ENCODE measurements at regions not wholly inside any gene's neighbourhood (a gene's known extent, or its start where the extent isn't known, plus 50 kb on each side); places are given as distances from the start of the nearest gene placed in this dataset.

DNA sequence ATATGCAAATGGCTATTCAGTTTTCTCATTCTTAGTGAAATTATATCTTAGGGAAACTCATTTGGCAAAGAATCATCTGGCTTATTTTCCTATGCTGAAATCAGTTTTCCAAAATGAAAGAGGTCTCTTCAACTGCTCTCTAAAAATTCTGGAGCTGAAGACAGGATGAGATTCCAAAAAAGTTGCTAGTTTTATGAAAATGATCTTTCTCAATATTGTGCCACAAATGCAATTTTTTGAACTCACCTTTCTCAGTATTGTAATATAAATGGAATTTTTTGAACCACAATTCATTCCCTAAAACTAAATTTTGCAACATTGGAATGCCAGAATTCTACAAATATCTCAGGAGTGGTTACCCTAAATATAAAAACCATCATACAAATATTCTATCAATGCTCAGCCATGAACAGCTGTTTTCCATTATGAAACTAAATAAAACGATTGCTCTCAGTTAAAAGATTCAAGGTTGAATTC, 147.7 kb upstream of the PKDCC start:
- ChIA-PET CTCF (interaction anchor here (0.9 to 7.8 kb wide), 2 partner anchors 31 to 186 kb away, joined by 3 to 42 read pairs; no protein-coding TSS in a partner anchor), POLR2A (no interaction called here)
- no peaks in the 10 kb centered on the region; the same call in 2 of the 3 replicates for H3K9me3 ChIP-seq
- no peak overlapping the region for H3K27ac ChIP-seq
- no peak overlapping the region for H3K4me2 ChIP-seq
- H3K4me3 ChIP-seq: no peak overlapping the region
- WGBS (ENCODE audit: missing lambda C conversion rate): 38% methylated on average over 1 of the region's 1 CpG
- no peak for ATAC-seq
- FAIRE-seq: peak; percentile 28
- TF ChIP-seq, protein P1, sequence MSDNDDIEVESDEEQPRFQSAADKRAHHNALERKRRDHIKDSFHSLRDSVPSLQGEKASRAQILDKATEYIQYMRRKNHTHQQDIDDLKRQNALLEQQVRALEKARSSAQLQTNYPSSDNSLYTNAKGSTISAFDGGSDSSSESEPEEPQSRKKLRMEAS (IDR thresholded peaks at IDR 0.05): no peak
- TF ChIP-seq, protein P2, sequence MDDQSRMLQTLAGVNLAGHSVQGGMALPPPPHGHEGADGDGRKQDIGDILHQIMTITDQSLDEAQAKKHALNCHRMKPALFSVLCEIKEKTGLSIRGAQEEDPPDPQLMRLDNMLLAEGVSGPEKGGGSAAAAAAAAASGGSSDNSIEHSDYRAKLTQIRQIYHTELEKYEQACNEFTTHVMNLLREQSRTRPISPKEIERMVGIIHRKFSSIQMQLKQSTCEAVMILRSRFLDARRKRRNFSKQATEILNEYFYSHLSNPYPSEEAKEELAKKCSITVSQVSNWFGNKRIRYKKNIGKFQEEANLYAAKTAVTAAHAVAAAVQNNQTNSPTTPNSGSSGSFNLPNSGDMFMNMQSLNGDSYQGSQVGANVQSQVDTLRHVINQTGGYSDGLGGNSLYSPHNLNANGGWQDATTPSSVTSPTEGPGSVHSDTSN (IDR thresholded peaks at IDR 0.05): no peak
- TF ChIP-seq HDAC2 (IDR thresholded peaks at IDR 0.05): no peak
- no peak for TF ChIP-seq ESRRA (IDR thresholded peaks at IDR 0.05; ENCODE audit: borderline replicate concordance, low read length)
- no peak for TF ChIP-seq FOSL2 (IDR thresholded peaks at IDR 0.05)
- no peak for TF ChIP-seq FOSL2 (CRISPR knock-in tag; IDR thresholded peaks at IDR 0.05)
- TF ChIP-seq JUN (IDR thresholded peaks at IDR 0.05): no peak
- no peak for TF ChIP-seq TFCP2L1 (CRISPR knock-in tag; IDR thresholded peaks at IDR 0.05)
- no peak for TF ChIP-seq MYC (IDR thresholded peaks at IDR 0.05; ENCODE audit: borderline replicate concordance, low read length)
- TF ChIP-seq, protein P3, sequence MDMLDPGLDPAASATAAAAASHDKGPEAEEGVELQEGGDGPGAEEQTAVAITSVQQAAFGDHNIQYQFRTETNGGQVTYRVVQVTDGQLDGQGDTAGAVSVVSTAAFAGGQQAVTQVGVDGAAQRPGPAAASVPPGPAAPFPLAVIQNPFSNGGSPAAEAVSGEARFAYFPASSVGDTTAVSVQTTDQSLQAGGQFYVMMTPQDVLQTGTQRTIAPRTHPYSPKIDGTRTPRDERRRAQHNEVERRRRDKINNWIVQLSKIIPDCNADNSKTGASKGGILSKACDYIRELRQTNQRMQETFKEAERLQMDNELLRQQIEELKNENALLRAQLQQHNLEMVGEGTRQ (IDR thresholded peaks at IDR 0.05): no peak
- no peak for TF ChIP-seq KDM1A (IDR thresholded peaks at IDR 0.05; ENCODE audit: low read depth)
- TF ChIP-seq KDM5A (IDR thresholded peaks at IDR 0.05): no peak
- no peak for TF ChIP-seq FOXS1 (CRISPR knock-in tag; IDR thresholded peaks at IDR 0.05)
- no peak for TF ChIP-seq MAZ (IDR thresholded peaks at IDR 0.05; ENCODE audit: borderline replicate concordance, low read depth, low read length)
- no peak for TF ChIP-seq RAD21 (conservative IDR thresholded peaks at IDR 0.05 in 1 of 2, IDR thresholded peaks at IDR 0.05 in 1 of 2)
- no peak for TF ChIP-seq POLR2A (IDR thresholded peaks at IDR 0.05; ENCODE audit: low read length)
- TF ChIP-seq HEYL (CRISPR knock-in tag; IDR thresholded peaks at IDR 0.05): no peak
- H3K4me1 ChIP-seq: peaks cover 4% of the 10 kb centered on the region; the same call in 1 of the 3 replicates
- no peak for DNase-seq (ENCODE audit: low read depth in 1 of 2, low spot score in 1 of 2)

DNA sequence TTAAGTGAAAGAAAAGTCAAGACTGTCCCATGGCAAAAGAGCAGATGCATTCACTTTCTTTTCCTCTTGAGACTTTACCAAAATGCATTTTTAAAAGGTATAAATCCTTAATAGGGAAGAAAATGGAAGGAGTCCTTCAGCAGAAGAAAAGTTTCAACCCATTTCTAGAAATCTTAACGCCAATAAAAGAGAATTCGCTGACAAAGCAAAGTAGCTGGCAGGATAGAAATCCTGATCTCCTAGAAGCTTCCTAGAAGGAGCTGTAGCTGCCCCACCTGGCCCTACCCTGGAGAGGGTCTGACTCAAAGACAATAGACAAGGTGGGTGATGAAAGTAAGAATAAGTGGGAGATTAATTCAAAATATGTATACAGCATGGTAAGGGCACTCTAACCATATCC, 144.9 kb upstream of the PKDCC start:
- H3K4me2 ChIP-seq: no peak overlapping the region
- peaks cover 7% of the 10 kb centered on the region for H3K4me1 ChIP-seq
- no peak for FAIRE-seq
- no peak for ATAC-seq
- TF ChIP-seq, protein P4, sequence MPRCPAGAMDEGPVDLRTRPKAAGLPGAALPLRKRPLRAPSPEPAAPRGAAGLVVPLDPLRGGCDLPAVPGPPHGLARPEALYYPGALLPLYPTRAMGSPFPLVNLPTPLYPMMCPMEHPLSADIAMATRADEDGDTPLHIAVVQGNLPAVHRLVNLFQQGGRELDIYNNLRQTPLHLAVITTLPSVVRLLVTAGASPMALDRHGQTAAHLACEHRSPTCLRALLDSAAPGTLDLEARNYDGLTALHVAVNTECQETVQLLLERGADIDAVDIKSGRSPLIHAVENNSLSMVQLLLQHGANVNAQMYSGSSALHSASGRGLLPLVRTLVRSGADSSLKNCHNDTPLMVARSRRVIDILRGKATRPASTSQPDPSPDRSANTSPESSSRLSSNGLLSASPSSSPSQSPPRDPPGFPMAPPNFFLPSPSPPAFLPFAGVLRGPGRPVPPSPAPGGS (IDR thresholded peaks at IDR 0.05): no peak
- TF ChIP-seq MAFK (IDR thresholded peaks at IDR 0.05; ENCODE audit: partially characterized antibody): peak; percentile 91
- no peak overlapping the region; a peak in 1 of 6 replicates for H3K27ac ChIP-seq
- no peaks in the 10 kb centered on the region; the same call in 2 of the 3 replicates for H3K9me3 ChIP-seq
- ChIA-PET CTCF (interaction anchor here (1.2 to 3.0 kb wide), 4 partner anchors 10 to 184 kb away, joined by 3 to 11 read pairs (median 8); no protein-coding TSS in a partner anchor), POLR2A (no interaction called here)
- WGBS (ENCODE audit: missing lambda C conversion rate): 83% methylated on average over 2 of the region's 2 CpGs
- no peak for DNase-seq (ENCODE audit: low read depth in 1 of 2, low spot score in 1 of 2)
- H3K4me3 ChIP-seq: no peak overlapping the region

DNA sequence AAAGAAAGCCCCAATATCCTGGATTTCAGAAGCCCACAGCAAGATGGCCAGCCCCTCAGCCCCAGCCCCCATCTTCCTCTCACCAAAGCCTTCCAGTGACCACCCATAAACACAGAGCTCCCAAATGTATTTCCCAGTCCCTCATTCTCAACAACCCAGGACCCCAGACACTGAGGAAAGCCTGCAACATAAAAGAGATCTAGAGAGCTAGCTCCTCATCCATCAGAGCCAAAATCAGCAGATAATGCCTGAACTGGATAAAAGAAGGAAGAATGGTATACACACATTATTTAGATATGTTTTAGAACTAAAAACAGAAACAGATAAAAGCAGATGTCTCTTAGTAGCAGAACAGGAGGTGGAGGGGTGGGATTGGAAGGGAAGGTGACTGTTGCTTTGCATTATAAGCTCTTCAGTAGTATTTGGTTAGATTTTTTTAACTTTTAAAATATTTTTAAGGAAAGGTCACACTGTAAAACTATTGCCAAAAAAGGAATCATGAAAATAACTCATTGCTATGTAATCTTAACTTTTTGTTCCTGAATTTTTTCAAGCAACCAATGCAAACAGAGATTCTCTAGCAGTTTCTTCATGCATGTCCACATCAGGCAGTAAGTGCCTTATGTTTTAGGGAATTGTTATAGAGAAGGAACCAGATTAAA, 144.2 kb upstream of the PKDCC start:
- H3K4me1 ChIP-seq: peaks cover 11% of the 10 kb centered on the region
- H3K27ac ChIP-seq: no peak overlapping the region; a peak in 1 of 6 replicates
- H3K4me3 ChIP-seq: no peak overlapping the region
- H3K4me2 ChIP-seq: no peak overlapping the region
- no peaks in the 10 kb centered on the region; the same call in 2 of the 3 replicates for H3K9me3 ChIP-seq
- ATAC-seq: no peak
- TF ChIP-seq, protein P5, sequence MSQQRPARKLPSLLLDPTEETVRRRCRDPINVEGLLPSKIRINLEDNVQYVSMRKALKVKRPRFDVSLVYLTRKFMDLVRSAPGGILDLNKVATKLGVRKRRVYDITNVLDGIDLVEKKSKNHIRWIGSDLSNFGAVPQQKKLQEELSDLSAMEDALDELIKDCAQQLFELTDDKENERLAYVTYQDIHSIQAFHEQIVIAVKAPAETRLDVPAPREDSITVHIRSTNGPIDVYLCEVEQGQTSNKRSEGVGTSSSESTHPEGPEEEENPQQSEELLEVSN (IDR thresholded peaks at IDR 0.05; ENCODE audit: borderline replicate concordance, low read depth): no peak
- no peak for FAIRE-seq
- no peak for DNase-seq (ENCODE audit: low read depth in 1 of 2, low spot score in 1 of 2)
- ChIA-PET POLR2A (no interaction called here), CTCF (interaction anchor here (1.2 to 3.0 kb wide), 4 partner anchors 10 to 183 kb away, joined by 3 to 11 read pairs (median 8); no protein-coding TSS in a partner anchor)

Data from A549 (cell line).